Vagina (tissue), 2 donors: ENCODE measurements at regions not wholly inside any gene's neighbourhood (a gene's known extent, or its start where the extent isn't known, plus 50 kb on each side); places are given as distances from the start of the nearest gene placed in this dataset.

Experiments
- DNase-seq, 2 donors: peaks; one replicate each; pipeline ENCODE4 v3.0.0-alpha.2; 2017; ENCODE audit errors: extremely low spot score in 2 of 2
- H3K27ac ChIP-seq: fragments of 200-600 bp; sonication (generic); one replicate; pipeline ENCODE4 v1.5.1; 2019
- H3K27me3 ChIP-seq: fragments of 200-600 bp; sonication (generic); one replicate; pipeline ENCODE4 v1.5.1; 2019
- H3K36me3 ChIP-seq, 2 donors: fragments of 200-600 bp; sonication (generic); one replicate each; pipeline ENCODE4 v1.5.1; 2017 to 2019
- H3K4me1 ChIP-seq: fragments of 200-600 bp; sonication (generic); one replicate; pipeline ENCODE4 v1.5.1; 2019
- H3K4me3 ChIP-seq, 2 donors: fragments of 200-600 bp; sonication (generic); 1 replicate in 1 of 2; 2 replicates in 1 of 2; pipeline ENCODE4 v1.5.1; 2016 to 2019
- H3K9me3 ChIP-seq: fragments of 200-600 bp; sonication (generic); one replicate; pipeline ENCODE4 v1.5.1; 2019
- POLR2A ChIP-seq, 2 donors: fragments of 450-650 bp; IDR thresholded peaks; one replicate each; pipeline ENCODE4 v1.6.1; 2017; ENCODE audit warnings: antibody characterized with exemption in 2 of 2, mild to moderate bottlenecking in 2 of 2, moderate library complexity in 2 of 2
- POLR2AphosphoS5 ChIP-seq, 2 donors: sonication (generic); formaldehyde crosslinking; IDR thresholded peaks; one replicate each; pipeline ENCODE4 v1.9.0; 2017; ENCODE audit warnings: antibody characterized with exemption in 2 of 2, mild to moderate bottlenecking in 2 of 2, low read depth in 1 of 2; ENCODE audit not compliant: insufficient read depth in 1 of 2
- intact Hi-C: fragments of 100-400 bp; cut with DNase I; formaldehyde crosslinking; loops from one replicate; pipeline ENCODE4 v1.15.1; 2023
- TF ChIP-seq, protein P1 (sequence below), 3 experiments: fragments of 450-650 bp in 2 of 3; fragments of 200-600 bp in 1 of 3; sonication (generic) in 1 of 3; IDR thresholded peaks; one replicate each; pipeline ENCODE4 v1.5.1; 2017 to 2019; ENCODE audit warnings: antibody characterized with exemption in 3 of 3, mild to moderate bottlenecking in 2 of 3, moderate library complexity in 2 of 3

GRCh38 chr15:96247621-96248305 is 82.7 kb upstream of the NR2F2 start:
- no peak overlapping the region for H3K27ac ChIP-seq

DNA sequence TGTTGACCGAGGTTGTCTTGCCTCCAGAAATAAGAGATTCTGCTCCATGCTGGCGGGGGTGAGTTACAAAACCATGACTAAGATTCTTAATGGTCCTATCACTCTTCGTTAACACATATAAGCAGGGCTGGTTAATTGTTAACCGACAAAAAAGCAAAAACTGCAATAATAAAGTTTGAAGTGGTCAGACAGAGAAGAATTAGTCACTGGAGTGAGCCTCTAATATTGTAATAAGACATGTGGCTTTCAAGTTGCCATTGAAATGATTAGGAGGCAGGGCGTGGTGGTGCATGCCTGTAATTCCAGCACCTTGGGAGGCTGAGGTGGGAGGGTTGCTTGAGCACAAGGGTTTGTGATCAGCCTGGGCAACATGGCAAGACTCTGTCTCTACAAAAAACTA is 78.4 kb upstream of the NR2F2 start:
- intact Hi-C loops = no loop called here
- TF ChIP-seq, protein P1, sequence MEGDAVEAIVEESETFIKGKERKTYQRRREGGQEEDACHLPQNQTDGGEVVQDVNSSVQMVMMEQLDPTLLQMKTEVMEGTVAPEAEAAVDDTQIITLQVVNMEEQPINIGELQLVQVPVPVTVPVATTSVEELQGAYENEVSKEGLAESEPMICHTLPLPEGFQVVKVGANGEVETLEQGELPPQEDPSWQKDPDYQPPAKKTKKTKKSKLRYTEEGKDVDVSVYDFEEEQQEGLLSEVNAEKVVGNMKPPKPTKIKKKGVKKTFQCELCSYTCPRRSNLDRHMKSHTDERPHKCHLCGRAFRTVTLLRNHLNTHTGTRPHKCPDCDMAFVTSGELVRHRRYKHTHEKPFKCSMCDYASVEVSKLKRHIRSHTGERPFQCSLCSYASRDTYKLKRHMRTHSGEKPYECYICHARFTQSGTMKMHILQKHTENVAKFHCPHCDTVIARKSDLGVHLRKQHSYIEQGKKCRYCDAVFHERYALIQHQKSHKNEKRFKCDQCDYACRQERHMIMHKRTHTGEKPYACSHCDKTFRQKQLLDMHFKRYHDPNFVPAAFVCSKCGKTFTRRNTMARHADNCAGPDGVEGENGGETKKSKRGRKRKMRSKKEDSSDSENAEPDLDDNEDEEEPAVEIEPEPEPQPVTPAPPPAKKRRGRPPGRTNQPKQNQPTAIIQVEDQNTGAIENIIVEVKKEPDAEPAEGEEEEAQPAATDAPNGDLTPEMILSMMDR (IDR thresholded peaks at IDR 0.05) = no peak
- TF ChIP-seq POLR2AphosphoS5 (IDR thresholded peaks at IDR 0.05; ENCODE audit: insufficient read depth in 1 of 2, low read depth in 1 of 2) (no peak), POLR2A (IDR thresholded peaks at IDR 0.05) (no peak)
- no peak overlapping the region for H3K27ac ChIP-seq

More at GRCh38 chr15:96247621-96248305, 82.7 kb upstream of the NR2F2 start:
- intact Hi-C loops = no loop called here
- DNase-seq = no peak
- no peak overlapping the region for H3K4me3 ChIP-seq
- no peaks in the 10 kb centered on the region for H3K4me1 ChIP-seq
- no peaks in the 10 kb centered on the region for H3K36me3 ChIP-seq
- no peaks in the 10 kb centered on the region for H3K9me3 ChIP-seq
- no peaks in the 10 kb centered on the region for H3K27me3 ChIP-seq
- TF ChIP-seq, protein P1 (IDR thresholded peaks at IDR 0.05) = no peak
- TF ChIP-seq POLR2AphosphoS5 (IDR thresholded peaks at IDR 0.05; ENCODE audit: insufficient read depth in 1 of 2, low read depth in 1 of 2) (no peak), POLR2A (IDR thresholded peaks at IDR 0.05) (no peak)

DNA sequence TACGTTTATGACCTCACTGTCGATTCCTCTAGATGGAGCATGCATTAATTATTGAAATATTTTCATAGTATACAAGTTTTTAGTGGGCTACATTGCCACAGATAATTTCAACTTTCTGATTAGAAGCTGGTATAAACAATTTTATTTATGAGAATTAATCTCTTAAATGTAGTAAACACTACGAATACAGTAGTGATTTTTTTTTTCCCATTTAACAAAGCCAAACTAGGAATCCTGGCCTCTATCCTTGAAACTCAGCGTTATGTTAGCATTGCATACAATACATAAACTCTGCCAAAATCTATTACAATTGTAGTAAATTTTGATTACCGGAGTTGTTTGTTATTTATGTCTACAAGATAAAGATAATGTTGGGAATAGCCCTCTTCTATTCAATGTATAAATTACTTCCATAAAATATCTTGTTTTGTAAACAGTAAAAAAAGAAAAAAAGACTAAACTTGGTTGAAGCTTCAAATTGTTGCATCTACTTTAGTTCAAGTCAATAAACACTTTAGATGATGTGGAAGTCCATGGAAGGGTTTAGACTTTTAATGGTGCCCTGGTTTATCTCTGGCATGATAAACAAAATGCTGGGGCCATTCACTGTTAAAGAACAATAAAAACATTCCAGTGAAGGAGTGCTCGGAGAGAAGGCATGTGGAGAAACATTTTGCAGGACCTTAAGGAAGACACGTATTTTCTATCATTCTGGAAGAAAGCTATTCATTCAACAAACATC is 77.3 kb upstream of the NR2F2 start:
- Histone ChIP-seq H3K27me3 (no peaks in the 10 kb centered on the region), H3K36me3 (no peaks in the 10 kb centered on the region), H3K9me3 (no peaks in the 10 kb centered on the region), H3K27ac (no peak overlapping the region), H3K4me1 (no peaks in the 10 kb centered on the region), H3K4me3 (no peak overlapping the region)
- DNase-seq = no peak
- TF ChIP-seq POLR2A (IDR thresholded peaks at IDR 0.05) (no peak), POLR2AphosphoS5 (IDR thresholded peaks at IDR 0.05; ENCODE audit: insufficient read depth in 1 of 2, low read depth in 1 of 2) (no peak)
- TF ChIP-seq, protein P1 (IDR thresholded peaks at IDR 0.05) = no peak
- intact Hi-C loops = no loop called here

More for the DNA sequence above, 78.4 kb upstream of the NR2F2 start:
- H3K4me3 ChIP-seq = no peak overlapping the region
- no peaks in the 10 kb centered on the region for H3K9me3 ChIP-seq
- no peak for DNase-seq
- no peaks in the 10 kb centered on the region for H3K27me3 ChIP-seq
- H3K36me3 ChIP-seq = no peaks in the 10 kb centered on the region
- H3K4me1 ChIP-seq = no peaks in the 10 kb centered on the region

GRCh38 chr15:96254173-96254572 is 76.3 kb upstream of the NR2F2 start:
- no peak overlapping the region for H3K27ac ChIP-seq
- H3K4me3 ChIP-seq = no peak overlapping the region
- no peaks in the 10 kb centered on the region for H3K4me1 ChIP-seq
- TF ChIP-seq, protein P1 (IDR thresholded peaks at IDR 0.05) = no peak
- TF ChIP-seq POLR2AphosphoS5 (IDR thresholded peaks at IDR 0.05; ENCODE audit: insufficient read depth in 1 of 2, low read depth in 1 of 2) (no peak), POLR2A (IDR thresholded peaks at IDR 0.05) (no peak)
- H3K36me3 ChIP-seq = no peaks in the 10 kb centered on the region
- no peaks in the 10 kb centered on the region for H3K9me3 ChIP-seq
- H3K27me3 ChIP-seq = no peaks in the 10 kb centered on the region
- intact Hi-C loops = no loop called here
- DNase-seq = no peak

- no peaks in the 10 kb centered on the region for H3K27me3 ChIP-seq
- no peaks in the 10 kb centered on the region for H3K9me3 ChIP-seq
- intact Hi-C loops = no loop called here
- no peak overlapping the region for H3K27ac ChIP-seq
- no peaks in the 10 kb centered on the region for H3K36me3 ChIP-seq
- TF ChIP-seq, protein P1 (IDR thresholded peaks at IDR 0.05) = no peak
- TF ChIP-seq POLR2AphosphoS5 (IDR thresholded peaks at IDR 0.05; ENCODE audit: insufficient read depth in 1 of 2, low read depth in 1 of 2) = no peak
- no peak for TF ChIP-seq POLR2A (IDR thresholded peaks at IDR 0.05)
- no peak overlapping the region for H3K4me3 ChIP-seq
- DNase-seq = no peak
- H3K4me1 ChIP-seq = no peaks in the 10 kb centered on the region
These were observed 74.9 kb upstream of the NR2F2 start for GRCh38 chr15:96255599-96255998.
